Fibroblast of skin of right biceps (primary cell): ENCODE measurements at regions not wholly inside any gene's neighbourhood (a gene's known extent, or its start where the extent isn't known, plus 50 kb on each side); places are given as distances from the start of the nearest gene placed in this dataset.

ENCODE experiments used
- DNase-seq: peaks from one replicate; pipeline ENCODE4 v3.0.0-alpha.2; 2013

DNA sequence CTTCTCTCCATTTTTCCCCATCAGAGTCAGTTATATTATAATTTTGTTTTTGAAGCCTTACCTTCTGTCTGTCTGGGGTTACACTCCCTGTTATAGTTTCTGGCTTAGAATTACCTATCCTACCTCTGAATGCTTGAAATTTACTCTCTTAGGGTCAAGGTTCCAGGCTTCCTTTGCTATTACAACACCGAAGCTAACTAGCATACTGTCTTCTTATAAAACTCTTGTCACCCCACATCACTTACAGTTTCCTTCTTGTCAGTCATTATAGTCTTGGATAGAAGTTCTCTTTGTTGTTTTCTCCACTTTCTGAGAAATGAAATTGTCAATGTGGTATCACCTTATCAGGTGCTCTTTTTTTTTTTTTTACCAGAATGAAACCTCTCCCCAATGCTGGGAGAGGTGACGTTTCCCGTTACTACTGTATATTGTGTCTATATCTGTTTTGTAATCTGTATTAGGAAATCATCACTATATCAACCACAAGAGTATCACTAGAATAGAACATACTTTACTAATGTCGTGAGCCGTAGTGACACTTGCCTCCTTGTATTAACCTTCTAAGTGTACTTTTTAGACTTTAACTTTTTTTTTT, 69.2 kb upstream of the PSMA6 start:
- no peak for DNase-seq

DNA sequence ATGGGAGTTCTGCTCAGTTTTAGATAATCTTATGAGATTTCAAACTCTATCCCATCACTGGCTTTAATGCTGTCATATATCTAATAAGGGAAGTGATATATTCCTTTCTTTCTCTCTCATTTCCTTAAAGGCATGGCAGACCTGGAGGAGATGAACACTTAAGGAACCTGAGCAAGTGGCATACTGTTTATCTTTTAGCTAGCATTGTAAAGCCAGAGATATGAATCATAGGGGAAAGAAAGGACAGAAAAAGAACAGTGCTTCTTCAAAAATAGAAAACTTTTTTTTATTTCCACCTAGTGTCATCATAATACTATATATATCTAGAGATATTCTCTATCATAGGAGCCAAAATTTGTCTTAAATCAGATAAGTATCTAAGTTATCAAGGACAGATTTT, 68.3 kb upstream of the PSMA6 start:
- no peak for DNase-seq

DNA sequence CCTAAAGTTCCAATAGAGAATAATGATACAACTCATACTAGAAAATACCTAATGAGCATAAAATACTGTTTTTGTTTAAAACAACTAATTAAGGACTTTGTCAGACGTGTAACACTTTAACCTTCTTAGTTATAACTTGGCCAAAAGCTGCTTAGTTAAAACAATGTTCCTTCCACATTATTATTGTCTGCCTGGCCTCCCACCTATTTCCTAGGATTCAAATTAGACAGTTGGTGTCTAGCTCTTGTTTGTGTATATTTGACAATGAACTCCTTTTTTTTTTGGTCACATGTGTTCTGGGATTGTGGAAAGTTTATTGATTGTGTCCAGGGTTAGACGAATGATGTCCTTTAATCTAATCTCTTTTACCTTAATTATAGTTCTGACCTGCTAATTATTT, 67.6 kb upstream of the PSMA6 start:
- no peak for DNase-seq

GRCh38 chr14:35229084-35229791, 62.9 kb upstream of the PSMA6 start:
- no peak for DNase-seq

DNA sequence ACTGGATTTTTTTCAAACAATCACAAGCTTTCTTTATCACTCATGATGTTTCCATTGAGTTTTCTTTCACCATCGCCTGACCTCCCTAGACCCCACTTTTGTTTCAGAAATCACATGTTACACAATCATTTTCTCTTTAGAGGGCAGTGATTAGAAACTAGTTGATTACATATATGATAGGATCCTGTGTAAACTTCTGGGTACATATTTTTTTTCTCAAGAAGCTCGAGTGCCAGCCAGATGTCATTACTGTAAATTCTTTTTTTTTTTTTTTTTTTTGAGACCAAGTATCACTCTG, 62.4 kb upstream of the PSMA6 start:
- no peak for DNase-seq

DNA sequence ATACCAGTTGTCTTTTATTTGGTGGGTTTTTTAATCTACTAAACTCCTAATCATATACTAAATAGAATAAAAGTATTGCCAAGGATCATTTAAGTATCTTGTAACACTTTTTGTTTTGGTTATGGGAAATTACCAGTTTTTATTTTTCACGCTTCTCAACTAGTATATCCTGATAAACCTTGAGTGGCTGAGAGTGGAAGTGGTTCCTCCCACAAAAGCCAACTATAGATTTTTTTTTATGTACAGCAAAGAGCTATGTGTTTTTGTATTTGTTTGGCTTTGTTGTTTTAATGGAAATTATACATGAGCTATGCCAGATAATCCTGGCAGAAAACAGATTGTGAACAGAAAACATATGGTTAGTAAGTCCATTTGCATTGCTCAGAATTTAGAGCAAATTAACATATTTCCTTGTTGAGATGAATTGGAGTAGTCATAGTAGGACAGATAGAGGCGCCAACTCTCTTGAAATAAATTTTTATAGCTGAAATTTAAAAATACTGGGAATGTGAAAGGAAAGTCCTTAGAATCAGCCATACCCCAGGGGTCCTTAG, 60.9 kb upstream of the PSMA6 start:
- DNase-seq = no peak

DNA sequence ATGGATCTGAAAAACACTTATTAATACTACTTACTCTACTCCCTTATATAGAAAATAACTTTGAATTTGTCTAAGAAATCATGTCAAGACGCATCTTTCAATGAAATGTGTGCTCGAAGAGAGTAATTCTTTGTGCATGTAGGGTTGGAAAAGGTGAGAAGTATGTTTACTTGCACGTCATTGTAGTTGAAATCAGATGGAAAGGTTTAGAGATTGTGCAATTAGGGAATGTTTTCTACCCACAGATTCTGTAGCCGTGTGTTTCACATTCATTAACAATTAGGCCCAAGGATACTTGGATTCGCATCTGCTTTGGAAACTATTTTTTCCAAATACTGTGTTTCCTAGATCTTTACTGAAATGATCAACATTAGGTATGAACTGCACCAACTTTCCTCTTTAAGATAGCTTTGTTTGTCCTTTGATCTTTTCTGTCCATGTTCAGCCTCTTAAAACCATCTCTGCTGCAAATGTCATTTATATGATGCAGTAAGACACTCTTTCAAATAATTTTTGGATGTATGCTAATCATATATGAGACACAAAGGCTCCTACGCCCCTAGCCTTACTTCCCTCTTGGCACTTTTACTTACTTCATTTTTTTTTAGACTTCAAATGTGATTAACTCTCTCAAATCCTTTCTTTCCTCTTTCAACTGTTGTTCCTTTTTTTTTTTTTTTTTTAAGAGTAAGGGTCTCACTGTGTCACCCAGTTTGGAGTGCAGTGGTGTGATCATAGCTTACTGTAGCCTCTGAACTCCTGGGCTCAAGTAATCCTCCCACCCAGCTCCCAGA, 58.0 kb upstream of the PSMA6 start:
- DNase-seq = peak; percentile 32

DNA sequence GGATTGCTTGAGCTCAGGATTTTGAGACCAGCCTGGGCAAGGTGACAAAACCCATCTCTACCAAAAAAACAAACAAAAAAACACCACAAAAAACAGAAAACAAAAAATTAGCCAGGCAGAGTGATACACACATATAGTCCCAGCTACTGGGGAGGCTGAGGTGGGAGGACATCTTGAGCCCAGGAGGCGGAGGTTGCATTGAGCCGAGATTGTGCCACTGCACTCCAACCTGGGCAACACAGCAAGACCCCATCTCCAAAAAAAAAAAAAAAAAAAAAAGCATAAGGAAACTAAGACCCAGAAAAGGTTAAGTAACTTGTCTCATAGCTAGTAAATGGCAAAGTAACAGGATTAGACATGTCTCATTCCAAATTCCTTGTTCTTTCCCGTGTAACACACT, 56.3 kb upstream of the PSMA6 start:
- no peak for DNase-seq

DNA sequence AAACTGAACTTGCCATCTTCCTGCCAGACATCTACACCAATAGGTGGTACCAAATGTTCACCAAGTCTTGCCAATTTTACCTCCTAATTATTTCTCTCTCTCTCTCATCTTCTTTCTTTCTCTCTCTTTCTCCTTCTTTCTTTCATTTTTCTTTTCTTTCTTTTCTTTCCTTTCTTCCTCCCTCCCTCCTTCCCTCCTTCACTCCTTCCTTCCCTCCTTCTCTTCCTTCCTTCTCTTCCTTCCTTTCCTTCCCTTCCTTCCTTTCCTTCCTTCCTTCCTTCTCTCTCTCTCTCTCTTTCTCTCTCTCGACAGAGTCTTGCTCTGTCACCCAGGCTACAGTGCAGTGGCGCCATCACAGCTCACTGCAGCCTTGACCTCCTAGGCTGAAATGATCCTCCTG, 55.4 kb upstream of the PSMA6 start:
- no peak for DNase-seq

DNA sequence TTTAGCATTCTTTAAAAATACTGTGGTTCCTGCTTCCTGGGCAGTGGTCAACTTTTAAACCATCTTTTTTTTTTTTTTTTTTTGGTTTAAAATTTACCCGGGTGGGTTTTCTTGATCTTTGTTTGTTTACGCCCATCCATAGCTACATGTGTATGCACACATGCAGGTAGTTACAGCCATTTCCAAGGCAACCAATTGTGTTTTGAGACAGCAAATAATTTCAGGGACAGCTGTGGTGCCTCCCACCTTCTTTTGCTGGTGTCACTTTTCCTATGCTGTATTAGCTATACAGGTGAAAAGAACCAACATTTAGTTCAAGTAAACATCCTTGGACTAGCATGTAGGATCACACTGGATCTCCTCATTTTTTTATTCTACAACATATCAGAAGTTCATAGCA, 52.0 kb upstream of the PSMA6 start:
- no peak for DNase-seq
